Breast epithelium (tissue), 4 donors: ENCODE measurements at regions not wholly inside any gene's neighbourhood (a gene's known extent, or its start where the extent isn't known, plus 50 kb on each side); places are given as distances from the start of the nearest gene placed in this dataset.
"Not testable (repeated sequence)": the region's sequence is repeated elsewhere in the genome, so short reads cannot be mapped to it uniquely, and the experiment has no call there.

Experiments used
- DNase-seq, 2 donors: peaks; one replicate each; pipeline ENCODE4 v3.0.0-alpha.2; 2019; ENCODE audit warnings: low spot score in 2 of 2
- H3K27ac ChIP-seq, 2 donors: fragments of 200-600 bp; sonication (generic) in 1 of 2; one replicate each; pipeline ENCODE4 v1.5.1; 2016 to 2019; ENCODE audit warnings: mild to moderate bottlenecking in 1 of 2
- H3K27me3 ChIP-seq, 2 donors: fragments of 200-600 bp; sonication (generic) in 1 of 2; one replicate each; pipeline versions ENCODE4 v1.5.1 to v1.6.0; 2017 to 2019; ENCODE audit warnings: control low read depth in 1 of 2, mild to moderate bottlenecking in 1 of 2
- H3K36me3 ChIP-seq: fragments of 200-600 bp; one replicate; pipeline ENCODE4 v1.5.1; 2019
- H3K4me1 ChIP-seq, 2 donors: fragments of 200-600 bp; sonication (generic); one replicate each; pipeline ENCODE4 v1.5.1; 2016 to 2019; ENCODE audit warnings: control low read depth in 1 of 2
- H3K4me3 ChIP-seq, 3 donors: fragments of 200-600 bp; sonication (generic); 1 replicate in 2 of 3; 2 replicates in 1 of 3; pipeline ENCODE4 v1.5.1; 2016 to 2019; ENCODE audit warnings: mild to moderate bottlenecking in 3 of 3, moderate library complexity in 2 of 3
- H3K9me3 ChIP-seq, 2 donors: fragments of 200-600 bp; sonication (generic) in 1 of 2; one replicate each; pipeline ENCODE4 v1.5.1; 2016 to 2019; ENCODE audit warnings: control low read depth in 1 of 2
- POLR2A ChIP-seq: fragments of 450-650 bp; IDR thresholded peaks from one replicate; pipeline ENCODE4 v1.6.1; 2016; ENCODE audit warnings: antibody characterized with exemption, mild to moderate bottlenecking, moderate library complexity
- POLR2AphosphoS5 ChIP-seq, 3 donors: sonication (generic); formaldehyde crosslinking; IDR thresholded peaks; one replicate each; pipeline ENCODE4 v1.6.1; 2017; ENCODE audit warnings: antibody characterized with exemption in 3 of 3
- intact Hi-C: fragments of 100-400 bp; cut with DNase I; formaldehyde crosslinking; loops from one replicate; pipeline ENCODE4 v1.15.1; 2023; ENCODE audit warnings: low total_unique reads
- TF ChIP-seq, protein P1 (sequence below), 3 donors: fragments of 450-650 bp; IDR thresholded peaks; one replicate each; pipeline ENCODE4 v1.5.1; 2016 to 2017; ENCODE audit warnings: antibody characterized with exemption in 3 of 3, mild to moderate bottlenecking in 3 of 3, moderate library complexity in 3 of 3

DNA sequence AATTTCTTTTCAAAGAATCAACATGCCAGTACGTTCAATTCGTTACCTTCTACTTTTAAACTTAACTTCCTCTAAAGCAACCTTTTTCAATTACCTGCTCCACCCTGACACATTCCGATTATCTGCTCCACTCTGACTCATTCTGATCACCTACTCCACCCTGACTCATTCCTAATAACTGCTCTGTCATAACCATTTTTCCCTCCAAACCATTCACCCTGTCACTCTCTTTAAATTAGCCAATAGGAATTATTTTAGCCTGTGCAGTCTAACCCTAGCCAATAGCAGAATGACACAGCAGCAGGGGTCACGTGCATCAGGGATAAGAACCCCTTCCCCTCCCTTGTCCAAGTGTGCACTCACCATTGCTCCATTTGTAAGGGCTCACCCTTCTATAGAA lies 557.4 kb upstream of the EYS start:
- Histone ChIP-seq H3K27me3 (no peaks in the 10 kb centered on the region), H3K4me1 (no peaks in the 10 kb centered on the region), H3K9me3 (peaks cover 7 to 9% of the 10 kb centered on the region in 2 donors), H3K4me3 (no peak overlapping the region), H3K36me3 (no peaks in the 10 kb centered on the region), H3K27ac (no peak overlapping the region)
- DNase-seq = no peak
- intact Hi-C loops = no loop called here
- TF ChIP-seq POLR2AphosphoS5 (IDR thresholded peaks at IDR 0.05) (no peak), POLR2A (no peak)
- TF ChIP-seq, protein P1, sequence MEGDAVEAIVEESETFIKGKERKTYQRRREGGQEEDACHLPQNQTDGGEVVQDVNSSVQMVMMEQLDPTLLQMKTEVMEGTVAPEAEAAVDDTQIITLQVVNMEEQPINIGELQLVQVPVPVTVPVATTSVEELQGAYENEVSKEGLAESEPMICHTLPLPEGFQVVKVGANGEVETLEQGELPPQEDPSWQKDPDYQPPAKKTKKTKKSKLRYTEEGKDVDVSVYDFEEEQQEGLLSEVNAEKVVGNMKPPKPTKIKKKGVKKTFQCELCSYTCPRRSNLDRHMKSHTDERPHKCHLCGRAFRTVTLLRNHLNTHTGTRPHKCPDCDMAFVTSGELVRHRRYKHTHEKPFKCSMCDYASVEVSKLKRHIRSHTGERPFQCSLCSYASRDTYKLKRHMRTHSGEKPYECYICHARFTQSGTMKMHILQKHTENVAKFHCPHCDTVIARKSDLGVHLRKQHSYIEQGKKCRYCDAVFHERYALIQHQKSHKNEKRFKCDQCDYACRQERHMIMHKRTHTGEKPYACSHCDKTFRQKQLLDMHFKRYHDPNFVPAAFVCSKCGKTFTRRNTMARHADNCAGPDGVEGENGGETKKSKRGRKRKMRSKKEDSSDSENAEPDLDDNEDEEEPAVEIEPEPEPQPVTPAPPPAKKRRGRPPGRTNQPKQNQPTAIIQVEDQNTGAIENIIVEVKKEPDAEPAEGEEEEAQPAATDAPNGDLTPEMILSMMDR (IDR thresholded peaks at IDR 0.05) = no peak

DNA sequence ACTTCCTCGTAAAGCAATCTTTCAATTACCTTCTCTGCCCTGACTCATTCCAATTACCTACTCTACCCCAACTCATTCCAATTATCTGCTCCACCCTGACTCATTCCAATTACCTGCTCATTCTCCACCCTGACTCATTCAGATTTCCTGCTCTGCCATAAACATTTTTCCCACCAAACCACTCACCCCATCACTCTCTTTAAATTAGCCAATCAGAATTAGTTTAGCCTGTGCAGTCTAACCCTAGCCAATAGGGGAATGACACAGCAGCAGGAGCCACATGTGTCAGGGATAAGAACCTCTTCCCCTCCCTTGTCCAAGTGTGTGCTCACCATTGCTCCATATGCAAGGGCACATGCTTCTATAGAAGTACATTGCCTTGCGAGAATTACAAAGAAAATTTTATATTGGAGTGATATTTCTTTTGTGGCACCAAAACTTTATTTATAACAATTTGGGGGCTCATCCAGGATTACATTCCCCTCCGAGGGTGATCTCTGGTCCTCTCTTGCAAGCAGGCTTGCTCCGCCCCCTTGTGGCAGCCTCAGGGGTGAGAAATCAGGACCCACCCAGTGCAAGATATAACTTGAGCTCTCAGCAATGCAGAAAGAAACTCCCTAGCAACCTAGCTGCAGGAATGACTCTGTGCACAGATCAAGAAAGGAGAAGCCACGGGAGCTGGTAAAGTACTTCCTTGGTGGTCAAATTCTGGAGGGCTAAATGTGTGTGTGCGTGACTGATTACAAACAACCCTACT lies 551.9 kb upstream of the EYS start:
- H3K27me3 ChIP-seq, intact Hi-C loops, DNase-seq, H3K4me3 ChIP-seq, H3K4me1 ChIP-seq, H3K36me3 ChIP-seq, H3K27ac ChIP-seq: not testable (repeated sequence)
- peaks cover 15 to 34% of the 10 kb centered on the region in 2 donors for H3K9me3 ChIP-seq

DNA sequence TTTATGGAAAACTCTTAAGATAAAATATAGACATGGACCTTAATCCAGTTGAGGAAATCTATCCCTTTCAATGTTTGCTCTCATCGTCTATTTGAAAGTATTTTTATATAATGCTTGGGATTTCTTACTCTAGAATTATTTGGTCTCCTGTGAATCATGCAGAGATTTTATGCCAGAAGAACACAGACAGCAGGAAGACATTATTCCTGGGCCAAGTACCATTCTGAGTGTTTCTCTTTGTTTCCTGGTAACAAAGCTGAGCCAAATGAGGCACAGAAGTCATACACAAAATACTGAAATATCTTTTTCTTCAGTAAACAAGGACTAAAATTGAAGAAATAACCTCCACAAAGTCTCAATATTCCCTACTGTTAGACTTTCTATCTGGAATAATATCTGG lies 538.2 kb upstream of the EYS start:
- Histone ChIP-seq H3K4me3 (no peak overlapping the region), H3K27ac (no peak overlapping the region), H3K27me3 (no peaks in the 10 kb centered on the region), H3K4me1 (no peaks in the 10 kb centered on the region), H3K36me3 (no peaks in the 10 kb centered on the region), H3K9me3 (no peaks in the 10 kb centered on the region)
- TF ChIP-seq, protein P1 (IDR thresholded peaks at IDR 0.05) = no peak
- no peak for TF ChIP-seq POLR2A
- no peak for DNase-seq
- intact Hi-C loops = no loop called here

DNA sequence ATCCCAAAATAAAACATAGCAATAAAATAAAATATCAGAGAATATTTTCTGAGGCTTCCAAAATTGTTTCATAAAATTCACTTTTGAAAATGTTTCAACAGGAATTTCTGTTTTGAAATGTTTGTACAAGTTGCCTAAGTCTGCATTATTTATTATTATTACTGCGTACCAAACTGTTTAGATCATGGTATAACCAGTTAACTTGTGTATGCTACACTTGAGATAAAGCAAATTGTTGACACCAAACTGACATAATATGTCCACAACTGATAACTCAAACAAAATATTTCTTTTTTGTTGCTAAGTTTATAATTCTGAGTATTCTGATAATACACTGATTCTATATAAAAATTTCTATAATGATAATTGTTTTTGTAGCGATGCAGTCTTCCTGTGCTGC lies 531.8 kb upstream of the EYS start:
- TF ChIP-seq, protein P1 (IDR thresholded peaks at IDR 0.05) = no peak
- TF ChIP-seq POLR2AphosphoS5 (IDR thresholded peaks at IDR 0.05) (no peak), POLR2A (no peak)
- H3K27me3 ChIP-seq = no peaks in the 10 kb centered on the region
- no peaks in the 10 kb centered on the region for H3K9me3 ChIP-seq
- no peak overlapping the region for H3K4me3 ChIP-seq
- no peaks in the 10 kb centered on the region for H3K36me3 ChIP-seq
- intact Hi-C loops = no loop called here
- no peak for DNase-seq
- no peak overlapping the region for H3K27ac ChIP-seq
- no peaks in the 10 kb centered on the region for H3K4me1 ChIP-seq

DNA sequence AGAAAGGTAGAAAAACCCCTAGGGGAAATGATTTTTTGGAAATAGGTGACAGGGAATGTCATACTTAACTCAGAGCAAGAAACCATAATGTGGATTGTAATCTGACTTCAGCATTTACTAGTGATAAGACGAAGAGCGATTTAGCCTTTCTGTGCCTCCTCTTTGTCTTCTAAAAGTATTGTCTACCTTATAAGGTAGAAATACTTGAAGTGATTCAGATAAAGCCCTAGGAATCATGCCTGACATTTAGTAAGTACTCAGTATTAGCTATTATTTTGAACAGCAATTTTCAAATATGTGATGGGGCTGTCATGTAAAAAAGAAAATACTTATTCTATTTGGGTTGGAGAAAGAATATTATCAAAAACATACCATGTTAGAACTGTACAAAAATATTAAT lies 525.9 kb upstream of the EYS start:
- no peak for TF ChIP-seq POLR2AphosphoS5 (IDR thresholded peaks at IDR 0.05)
- TF ChIP-seq POLR2A = no peak
- Histone ChIP-seq H3K4me3 (no peak overlapping the region), H3K4me1 (no peaks in the 10 kb centered on the region), H3K27me3 (no peaks in the 10 kb centered on the region), H3K9me3 (no peaks in the 10 kb centered on the region), H3K36me3 (no peaks in the 10 kb centered on the region), H3K27ac (no peak overlapping the region)
- intact Hi-C loops = no loop called here
- no peak for DNase-seq

DNA sequence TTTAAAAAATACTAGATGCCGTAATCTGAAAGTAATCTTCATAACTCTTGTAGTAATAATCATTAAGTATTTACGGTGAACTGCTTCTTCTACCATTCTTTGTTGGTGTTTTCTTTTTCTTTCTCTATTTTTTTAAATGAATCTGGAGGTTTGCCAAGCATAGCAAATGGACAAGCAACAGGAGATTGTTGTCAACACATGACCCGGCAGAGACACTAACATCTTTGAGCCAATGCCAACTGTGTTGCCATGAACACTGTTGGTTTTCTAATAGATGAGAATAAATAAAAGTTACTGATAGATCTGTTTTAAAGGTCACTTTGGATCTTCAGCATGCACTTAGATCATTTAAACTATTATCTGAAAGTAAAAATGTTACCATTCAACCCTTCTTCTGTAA lies 523.6 kb upstream of the EYS start:
- Histone ChIP-seq H3K4me3 (no peak overlapping the region), H3K27ac (no peak overlapping the region), H3K4me1 (no peaks in the 10 kb centered on the region), H3K27me3 (no peaks in the 10 kb centered on the region), H3K36me3 (no peaks in the 10 kb centered on the region), H3K9me3 (no peaks in the 10 kb centered on the region)
- DNase-seq = no peak
- intact Hi-C loops = no loop called here
- TF ChIP-seq POLR2A (no peak), POLR2AphosphoS5 (IDR thresholded peaks at IDR 0.05) (no peak)
- TF ChIP-seq, protein P1 (IDR thresholded peaks at IDR 0.05) = no peak
